ENCODE measurements at regions not wholly inside any gene's neighbourhood (a gene's known extent, or its start where the extent isn't known, plus 50 kb on each side); places are given as distances from the start of the nearest gene placed in this dataset.

DNA sequence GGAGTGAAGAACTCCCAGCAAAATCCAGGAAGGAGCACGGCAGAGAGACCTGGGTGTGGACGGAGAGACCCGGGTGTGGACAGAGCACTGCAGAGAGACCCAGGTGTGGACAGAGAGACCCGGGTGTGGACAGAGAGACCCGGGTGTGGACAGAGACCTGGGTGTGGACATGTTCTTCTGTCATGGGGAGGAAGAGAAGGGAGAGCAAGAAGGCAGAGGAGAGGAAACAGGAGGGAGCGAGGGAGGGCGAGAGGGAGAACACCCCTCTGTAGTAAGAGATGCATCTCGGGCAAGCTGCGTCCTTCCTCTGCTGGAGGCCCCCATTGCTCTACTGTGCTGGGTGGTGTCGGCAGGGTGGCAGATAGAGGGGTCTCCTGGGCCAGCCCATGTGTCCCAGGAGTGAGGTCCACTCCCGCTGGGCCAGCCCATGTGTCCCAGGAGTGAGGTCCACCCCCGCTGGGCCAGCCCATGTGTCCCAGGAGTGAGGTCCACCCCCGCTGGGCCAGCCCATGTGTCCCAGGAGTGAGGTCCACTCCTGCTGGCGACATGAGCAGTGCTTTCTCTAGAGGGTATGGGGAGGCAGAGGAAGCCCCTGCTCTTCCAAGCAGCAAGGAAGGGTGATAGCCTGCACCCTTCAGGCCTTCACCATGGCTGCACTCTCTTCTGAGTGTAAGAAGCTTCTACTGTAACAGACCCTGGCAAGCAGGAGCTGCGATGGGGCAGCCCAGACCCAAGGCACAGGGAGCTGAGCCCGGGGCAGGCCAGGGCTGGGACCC lies 934.2 kb downstream of the BRD1 start:
- DNase-seq, result no peak

DNA sequence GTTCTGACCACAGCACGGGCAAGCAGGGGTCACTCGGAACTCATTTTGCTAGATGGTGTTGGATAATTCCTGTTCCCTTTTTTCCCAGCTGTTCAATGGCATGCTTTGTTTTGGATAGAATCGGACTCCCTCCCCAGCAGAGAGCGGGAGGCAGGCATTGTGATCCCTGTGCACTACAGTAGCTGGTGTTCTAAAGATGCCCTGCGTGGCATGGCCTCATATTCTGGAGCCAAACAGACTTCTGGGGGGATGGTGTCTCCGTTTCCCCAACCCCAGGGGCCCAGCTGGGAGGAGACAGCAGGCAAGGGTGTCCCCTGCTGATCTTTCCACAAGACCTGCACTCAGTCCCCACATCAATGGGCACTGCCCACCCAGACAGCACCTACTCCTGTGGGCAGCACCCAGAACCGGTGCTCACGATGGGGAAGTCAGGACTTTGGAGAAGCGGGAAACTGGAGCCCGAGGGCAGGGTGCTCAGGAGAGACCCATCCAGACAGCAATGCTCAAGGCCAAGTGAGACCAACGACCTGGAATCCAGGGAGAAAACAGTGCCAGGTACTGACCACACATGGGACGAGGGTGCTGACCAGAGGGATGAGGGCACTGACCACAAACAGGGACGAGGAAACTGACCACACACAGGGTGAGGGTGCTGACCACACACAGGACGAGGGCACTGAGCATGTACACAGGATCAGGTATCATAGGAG lies 934.9 kb downstream of the BRD1 start:
- no peak for DNase-seq

DNA sequence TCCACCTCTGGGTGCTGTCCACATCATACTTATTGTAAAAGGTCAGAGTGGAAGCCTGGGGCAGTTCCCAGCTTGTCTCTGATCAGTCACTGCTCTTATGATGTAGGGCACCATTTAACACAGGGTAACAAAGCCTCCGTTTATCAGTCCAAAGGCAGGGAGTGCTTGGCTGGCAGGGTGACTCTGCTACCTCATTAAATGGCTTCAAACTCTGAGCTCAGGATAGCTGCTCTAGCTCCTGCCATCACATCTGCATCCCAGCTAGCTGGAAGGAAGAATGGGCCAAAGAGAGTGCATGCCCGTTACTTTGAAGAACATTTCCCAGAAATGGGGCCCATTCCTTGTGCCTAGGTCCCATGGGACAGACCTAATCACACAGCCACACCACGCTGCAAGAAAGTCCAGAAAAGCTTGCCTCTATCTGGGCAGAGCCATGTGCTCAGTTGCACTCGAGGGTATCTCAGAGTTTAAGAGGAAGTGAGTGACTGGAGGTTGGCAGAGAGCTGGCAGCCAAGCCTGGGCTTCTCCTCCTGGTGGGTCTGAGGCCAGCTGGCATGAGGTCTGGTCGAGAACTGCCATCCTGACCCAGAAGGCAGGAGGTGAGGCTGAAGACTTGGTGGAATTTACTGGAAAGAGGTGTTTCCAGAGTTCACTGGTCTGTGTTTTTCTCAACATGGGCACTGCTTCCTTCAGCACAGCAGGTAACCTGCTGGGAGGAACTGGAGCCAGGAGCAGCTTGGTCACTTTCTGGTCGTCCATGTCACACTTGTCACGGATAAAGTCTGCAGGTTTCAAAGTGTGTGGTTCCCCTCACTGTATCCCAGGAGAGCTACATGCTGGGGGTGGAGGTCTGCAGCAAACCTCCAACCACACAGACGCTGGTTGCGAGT lies 935.7 kb downstream of the BRD1 start:
- DNase-seq, result no peak

DNA sequence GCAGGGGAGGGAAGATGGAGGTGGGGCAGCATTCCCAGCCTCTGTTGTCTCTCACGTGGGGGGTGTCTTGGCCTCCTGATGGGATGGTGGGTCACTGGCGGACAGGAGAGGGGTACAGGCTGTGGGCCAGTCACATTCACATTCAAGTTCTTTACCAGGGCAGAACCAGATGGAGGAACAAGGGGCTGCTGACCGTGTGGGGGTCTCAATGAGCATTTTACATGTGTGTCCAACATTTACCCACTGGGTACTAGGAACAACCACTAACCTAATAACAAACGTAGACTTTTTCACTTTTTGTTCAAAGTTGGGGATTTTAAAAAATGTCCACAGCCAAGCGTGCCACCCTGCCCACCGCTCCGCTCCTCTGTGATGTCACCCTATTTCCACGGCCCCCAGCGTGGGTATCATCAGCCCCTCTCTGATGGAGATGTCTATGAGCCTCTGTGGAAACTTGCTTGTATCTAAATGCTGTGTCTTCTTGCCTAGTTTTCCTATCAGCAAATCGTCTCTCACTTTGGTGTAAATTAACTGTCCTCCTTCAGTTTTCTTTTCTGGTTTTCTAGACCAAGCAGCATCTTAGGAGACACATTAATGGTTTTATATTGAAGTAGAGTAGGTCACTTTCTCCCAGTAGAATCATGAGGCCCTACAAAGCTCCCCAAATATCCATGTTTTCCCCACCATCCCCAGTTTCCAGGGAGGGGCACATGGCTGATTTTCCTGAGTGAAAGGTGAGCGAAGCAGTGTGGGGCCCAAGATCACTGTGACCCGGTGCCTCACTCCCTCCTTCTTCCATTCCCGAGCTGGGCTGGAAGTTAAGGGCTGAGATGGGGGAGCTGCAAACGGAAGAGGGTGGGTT lies 936.7 kb downstream of the BRD1 start:
- DNase-seq, result no peak

DNA sequence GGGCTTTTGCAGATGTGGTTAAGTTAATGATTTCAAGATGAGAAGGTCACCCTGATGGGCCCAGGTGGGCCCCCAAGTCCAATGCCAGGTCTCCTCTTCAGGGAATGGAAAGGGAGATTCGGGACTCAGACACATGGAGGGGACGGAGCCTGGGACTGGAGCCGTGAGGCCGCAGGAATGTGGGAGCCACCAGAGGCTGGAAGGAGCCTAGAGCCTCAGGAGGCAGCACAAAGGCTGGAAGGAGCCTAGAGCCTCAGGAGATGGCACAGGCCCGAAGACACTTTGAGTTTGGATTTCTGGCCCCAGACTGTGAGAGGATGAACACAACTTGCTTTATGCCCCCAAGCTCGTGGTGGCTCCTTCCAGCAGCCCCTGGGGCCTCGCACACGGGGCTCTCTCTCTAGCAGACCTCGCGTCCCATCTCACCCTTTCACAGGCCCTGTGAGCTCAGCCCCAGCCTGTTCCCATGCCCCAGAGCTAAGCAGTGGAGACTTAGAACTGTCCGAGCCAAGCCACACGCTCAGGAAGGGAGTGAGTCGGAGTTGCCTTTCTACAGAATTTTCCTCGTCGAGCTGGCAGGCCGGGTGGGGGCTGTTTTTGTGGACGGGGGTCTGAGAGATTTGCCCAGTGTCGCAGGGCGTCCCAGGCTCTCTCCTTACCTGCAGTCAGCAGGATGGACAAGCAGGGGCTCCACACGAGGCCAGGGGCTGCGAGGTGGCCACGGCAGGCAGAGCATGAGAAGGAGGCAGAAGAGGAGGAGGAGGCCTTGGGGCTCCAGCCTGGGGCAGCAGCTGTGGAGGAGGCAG lies 937.6 kb downstream of the BRD1 start:
- no peak for DNase-seq

DNA sequence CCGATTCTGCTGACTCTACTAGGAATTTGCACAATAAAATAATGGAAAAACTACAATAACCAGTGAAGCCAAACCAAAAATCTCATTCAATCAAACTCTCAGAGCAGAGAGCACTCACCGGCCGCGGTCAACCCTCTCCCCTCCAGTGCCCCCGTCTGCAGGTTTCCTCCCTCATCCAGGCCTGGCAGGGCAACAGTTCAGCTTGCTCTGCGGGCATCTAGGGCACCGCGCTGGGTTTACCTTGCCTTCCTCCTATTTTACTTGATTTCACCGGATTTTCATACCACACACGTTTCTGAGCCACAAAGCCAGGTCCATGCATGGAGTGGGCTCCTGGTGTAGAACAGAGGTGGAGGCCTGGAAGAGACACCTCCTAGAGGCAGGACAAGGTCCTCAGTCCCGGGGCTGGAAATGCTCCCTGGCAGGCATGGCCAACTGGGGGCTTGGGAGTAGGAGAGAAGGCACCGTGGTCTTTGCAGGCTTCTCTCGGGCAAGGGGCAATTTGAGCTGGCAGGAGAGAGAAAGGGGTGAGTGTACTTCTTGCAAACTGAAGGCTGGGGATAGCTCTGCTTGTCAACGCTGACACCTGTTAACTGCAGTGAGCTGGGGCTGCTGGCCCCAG lies 938.4 kb downstream of the BRD1 start:
- DNase-seq, result no peak

DNA sequence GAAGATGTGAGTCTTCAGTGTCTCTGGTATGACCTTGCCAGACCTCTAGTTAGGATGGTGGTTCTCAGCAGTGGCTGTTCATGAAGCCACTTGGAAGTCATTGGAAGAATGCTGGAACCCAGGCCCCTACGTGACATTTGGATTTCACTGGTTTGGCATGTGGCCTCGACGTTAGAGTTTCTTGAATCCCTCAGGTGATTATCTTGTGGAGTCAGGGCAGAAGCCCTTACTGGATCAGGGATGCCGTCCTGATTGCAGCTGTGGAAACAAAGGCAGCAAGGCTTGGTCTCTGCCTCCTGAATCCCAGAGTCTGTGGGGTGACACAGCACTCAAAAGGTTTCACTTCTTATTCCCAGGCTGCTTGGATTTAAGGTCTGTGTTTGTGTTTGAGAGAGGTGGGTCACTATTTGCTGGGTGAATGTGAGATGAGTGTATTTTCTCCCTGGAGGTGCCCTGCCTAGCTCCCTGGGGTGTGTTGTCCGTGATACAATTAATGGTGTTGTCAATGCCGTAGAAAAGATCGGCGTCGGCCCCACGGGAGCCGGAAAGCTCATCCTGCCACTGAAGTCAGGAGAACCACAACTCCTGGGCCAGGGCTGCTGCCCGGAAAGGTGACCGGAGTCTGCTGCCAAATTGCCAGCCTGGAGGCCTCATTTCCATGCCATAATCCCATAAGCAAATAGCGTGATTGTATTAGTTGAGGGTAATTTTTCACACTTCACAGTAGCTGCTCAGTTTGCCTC lies 939.0 kb downstream of the BRD1 start:
- DNase-seq, result no peak

DNA sequence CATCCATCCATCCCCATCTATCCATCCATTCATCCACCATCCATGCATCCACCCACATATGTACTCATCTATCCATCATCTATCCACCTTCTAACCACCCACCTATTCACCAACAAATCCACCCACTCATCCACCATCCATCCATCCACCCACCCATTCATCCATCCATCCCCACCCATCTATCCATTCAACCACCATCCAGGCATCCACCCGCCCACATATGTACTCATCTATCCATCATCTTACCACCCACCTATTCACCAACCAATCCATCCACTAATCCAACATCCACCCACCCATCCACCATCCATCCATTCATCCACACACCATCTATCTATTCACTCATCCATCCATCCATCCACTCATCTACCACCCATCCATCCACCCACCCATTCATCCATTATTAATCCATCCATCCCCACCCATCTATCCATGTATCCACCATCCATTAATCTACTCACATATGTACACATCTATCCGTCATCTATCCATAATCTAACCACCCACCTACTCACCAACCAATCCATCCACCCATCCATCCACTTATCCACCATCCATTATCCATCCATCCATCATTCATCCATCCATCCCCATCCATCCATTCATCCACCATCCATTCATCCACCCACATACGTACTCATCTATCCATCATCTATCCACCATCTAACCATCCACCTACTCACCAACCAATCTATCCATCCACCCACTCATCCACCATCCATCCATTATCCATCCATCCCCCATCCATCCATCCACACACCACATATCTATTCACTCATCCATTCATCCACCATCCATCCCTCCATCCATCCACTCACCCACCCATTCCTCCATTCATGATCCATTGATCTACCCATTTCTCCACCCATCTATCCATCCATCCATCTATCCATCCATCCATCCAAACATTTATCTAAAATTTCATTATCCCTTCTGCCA lies 940.0 kb downstream of the BRD1 start:
- DNase-seq, result no peak

DNA sequence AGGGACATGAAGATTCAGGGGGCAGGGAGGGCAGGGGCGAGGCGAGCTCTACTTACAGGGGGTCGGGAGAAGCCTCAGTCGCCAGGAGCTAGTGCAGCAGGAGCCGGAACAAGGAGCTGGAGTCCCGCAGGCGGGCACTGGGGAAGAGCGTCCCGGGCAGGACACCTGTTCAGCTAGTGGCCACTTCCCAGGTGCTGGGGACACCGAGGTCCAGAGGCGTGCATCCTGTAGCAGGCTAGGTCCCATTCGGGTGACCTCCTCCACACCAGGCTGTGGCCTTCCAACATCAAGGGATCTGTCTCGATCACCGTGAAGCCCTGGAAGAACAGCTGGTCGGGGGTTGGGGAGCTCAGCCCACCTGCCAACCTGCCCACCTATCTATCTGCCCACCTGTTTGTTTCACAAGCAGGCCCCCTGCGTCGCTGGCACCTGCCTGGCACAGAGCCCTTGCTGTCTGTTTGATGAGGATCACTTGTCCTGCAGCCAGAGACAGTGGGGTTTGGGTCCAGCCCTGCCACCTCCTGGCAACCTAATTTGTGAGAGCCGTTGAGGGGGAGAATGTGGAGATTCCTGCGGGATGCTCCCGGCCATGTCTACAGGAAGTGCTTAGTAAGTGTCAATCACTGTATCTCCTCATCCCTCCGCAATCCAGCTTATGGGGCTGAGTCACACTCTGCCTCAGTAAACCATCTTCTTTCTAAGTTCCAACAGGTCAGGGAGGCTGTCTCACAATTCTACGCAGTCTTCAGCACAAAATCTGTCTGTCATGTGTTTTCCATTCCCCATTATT lies 940.9 kb downstream of the BRD1 start:
- no peak for DNase-seq

DNA sequence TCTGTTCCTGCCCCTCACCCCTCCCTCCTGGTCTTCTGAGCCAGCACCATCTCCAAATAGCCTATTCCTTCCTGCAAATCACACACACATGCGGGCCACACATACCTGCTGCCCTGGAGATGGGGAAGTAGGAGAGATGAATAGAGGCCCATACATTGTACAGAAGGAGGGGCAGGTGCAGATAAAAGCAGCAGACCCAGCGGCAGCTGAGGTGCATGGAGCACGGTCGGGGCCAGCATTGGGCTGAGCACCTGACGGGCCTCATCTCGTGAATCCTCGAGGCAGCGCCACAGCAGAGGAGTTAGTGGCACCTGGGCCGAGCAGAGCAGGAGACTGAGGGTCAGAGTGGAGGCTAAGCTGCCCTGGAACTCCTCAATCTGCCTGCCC lies 941.8 kb downstream of the BRD1 start:
- DNase-seq, result no peak

DNA sequence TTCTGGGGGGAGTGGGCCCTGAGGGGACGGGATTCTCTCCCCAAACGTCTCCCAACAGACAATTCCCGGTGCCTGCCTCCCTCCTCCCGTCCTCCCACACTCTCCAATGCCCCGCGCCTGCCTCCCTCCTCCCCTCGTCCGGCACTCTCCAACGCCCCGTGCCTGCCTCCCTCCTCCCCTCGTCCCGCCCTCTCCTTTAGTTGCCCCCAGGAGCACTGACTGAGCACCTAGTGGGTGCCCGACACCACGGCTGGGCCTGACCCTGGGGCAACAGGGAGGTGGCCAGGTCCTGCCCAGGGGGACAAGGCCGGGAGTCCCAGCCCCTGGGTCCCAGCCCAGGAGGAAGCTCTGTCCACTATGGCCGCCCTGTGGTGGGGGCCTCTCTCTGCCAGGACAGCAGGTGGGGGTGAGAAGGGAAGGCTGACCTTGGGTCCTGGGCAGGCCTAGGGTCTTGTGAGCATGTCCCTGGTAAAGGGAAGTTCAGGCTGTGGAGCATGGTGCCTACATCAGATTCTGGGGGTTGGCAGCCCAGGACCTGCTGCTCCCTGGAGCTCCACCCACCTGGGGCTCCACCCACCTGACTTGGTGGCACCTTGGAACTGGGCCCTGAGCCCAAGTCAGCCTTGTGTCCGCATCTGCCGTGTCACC lies 942.3 kb downstream of the BRD1 start:
- no peak for DNase-seq

DNA sequence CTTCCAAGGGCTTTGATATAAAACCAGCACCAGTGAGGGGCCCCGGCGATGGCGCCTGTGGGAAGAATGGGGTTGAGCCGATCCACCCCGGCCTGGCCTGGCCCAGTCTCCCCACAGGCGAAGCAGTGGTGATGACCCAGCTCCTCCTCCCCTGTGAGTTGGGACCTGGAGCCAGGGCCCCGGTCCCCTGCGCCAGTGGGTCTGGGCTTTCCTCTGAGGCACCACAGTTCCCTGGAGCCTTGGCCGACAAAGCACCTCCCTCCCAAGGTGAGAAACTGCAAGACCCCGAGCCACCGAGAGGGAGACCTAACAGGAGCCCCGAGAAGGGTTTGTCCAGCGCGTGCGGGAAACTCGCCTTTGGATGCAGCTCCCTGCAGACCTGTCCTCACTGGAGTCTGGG lies 942.9 kb downstream of the BRD1 start:
- no peak for DNase-seq

DNA sequence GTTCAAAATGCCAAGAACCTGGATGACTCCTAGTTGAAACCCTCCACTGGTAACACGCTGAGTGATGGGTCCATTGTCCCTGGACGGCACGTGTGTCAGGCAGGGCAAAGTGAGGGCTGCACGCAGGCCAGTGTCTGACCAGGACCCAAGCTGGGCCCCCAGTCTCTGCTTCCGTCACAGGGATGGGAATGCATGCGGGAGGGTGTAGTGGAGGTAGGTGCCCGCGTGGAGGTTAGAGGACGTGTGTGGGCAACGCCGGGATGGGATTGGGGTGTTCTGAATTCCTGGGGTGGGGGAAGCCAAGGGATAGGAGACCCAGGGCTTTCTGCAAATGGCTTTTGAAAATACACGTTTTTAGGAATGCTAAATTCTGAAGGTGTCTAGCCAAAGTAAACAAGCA lies 943.3 kb downstream of the BRD1 start:
- DNase-seq, result no peak

DNA sequence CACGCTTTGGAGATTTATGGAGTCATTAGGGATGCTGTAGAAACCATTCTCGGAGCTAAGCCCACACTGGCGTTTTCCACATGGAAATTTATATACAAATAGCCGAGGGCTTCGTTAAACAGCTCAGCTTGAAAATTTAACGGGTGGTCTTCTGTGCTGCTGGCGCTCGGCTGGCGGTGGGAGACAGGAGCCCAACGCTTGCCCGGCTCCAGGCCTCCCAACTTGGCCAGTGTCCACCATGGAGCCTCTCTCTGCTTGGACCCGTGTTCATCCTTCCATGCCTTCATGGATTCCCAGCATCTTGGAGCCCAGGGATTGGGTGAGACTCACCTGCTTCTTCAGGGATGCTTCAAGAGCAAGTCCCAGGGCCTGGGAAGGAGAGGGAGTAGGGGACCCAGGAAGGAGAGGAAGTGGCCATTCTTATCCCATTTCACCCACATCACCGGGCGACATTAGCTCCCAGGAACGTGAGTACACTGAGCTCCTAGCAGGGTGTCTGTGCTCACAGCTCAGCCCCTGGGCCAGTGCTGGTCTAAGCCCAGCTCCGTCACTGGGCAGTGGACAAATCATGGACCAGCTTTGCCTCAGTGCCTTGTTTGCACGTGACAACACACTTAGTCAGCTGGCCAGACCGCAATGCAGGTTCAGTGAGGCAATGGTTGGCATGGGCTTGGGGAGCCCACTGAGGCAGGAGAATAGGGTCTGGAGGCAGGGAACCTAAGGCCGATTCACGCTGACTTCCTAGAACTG lies 944.3 kb downstream of the BRD1 start:
- DNase-seq, result no peak

DNA sequence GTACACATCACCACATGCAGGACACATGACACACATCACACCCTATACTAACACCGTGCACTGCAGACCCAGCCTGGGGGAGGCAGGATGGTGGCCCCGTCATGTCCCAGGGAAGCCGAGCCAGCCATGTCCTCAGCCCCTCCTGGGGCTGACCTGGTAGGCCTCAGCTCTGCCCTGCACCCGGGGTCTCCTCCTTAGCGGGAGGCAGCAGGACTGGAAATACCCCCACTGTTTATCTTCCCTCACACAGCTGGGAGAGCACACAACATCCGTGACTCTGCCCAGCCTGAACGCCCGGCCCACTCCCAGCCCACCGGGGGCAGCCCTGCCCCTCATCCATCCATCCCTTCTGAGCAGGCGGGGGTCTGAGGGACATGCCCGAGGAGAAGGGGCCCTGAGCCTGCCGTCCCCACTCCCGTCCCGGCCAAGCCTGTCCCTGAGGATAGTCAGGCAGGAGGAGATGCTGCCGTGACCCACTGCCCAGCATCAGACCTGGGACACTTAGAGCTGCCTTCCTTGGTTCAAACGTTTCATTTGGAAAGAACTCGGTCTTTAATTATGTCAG lies 945.0 kb downstream of the BRD1 start:
- no peak for DNase-seq

DNA sequence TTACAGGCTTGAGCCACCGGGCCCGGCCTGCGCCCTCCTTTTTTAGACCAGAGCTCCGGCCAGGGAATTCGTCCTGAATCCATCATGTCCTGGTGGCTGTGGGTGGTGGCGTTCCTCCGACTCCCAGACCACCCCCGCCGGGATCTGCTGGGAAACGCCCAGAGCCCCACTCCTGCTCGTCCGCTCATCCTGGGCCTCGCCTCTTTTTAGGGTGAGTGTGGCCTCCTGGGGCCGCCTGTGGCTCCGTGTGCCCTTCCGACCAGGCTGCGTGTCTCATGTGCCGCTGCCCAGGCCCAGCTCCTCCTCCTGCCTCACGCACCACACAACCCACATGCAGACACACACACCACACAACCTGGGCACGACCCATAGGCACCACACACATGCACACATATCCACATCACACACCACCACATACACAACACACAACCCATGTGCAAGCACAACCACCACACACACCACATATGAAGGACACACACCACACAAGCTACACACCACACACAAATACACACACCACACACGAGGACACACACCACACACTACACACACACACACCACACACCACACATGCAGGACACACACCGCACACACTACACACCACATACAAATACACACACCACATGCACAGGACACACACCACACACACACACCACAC lies 946.2 kb downstream of the BRD1 start:
- no peak for DNase-seq
